OCI-LY7 (cell line): ENCODE measurements at regions not wholly inside any gene's neighbourhood (a gene's known extent, or its start where the extent isn't known, plus 50 kb on each side); places are given as distances from the start of the nearest gene placed in this dataset.

Source experiments
- BruUV-seq: library from RNA; stranded (reverse); fragments of 400-500 nt; replicated peaks from 2 replicates; lab custom pipeline; 2021; lab: Mats Ljungman, UMichigan
- CTCF ChIA-PET: fragments of 300-600 bp; sonication (Branson Sonifier 250); formaldehyde crosslinking; loops from one replicate; lab custom pipeline; 2022; ENCODE audit warnings: antibody characterized with exemption; ENCODE audit not compliant: unreplicated experiment; lab: Charles Lee
- POLR2A ChIA-PET: fragments of 300-600 bp; sonication (Branson Sonifier 250); formaldehyde crosslinking; loops from one replicate; lab custom pipeline; 2022; ENCODE audit warnings: antibody characterized with exemption; lab: Charles Lee
- DNase-seq: peaks from one replicate; pipeline ENCODE4 v3.0.0-alpha.2; 2015; ENCODE audit warnings: low spot score
- H2AFZ ChIP-seq: fragments of 200-600 bp; sonication (generic), shearing (Covaris generic); 2 replicates; pipeline ENCODE4 v1.6.1; 2014; ENCODE audit warnings: mild to moderate bottlenecking, antibody characterized with exemption, low read length, moderate library complexity
- H3K27ac ChIP-seq: fragments of 200-600 bp; sonication (generic); 2 replicates; pipeline ENCODE4 v1.5.1; 2014; ENCODE audit warnings: mixed run types, low read depth, mild to moderate bottlenecking, moderate library complexity, low read length, inconsistent platforms; ENCODE audit not compliant: poor library complexity, severe bottlenecking
- H3K36me3 ChIP-seq: fragments of 200-600 bp; sonication (generic); 2 replicates; pipeline ENCODE4 v1.6.1; 2014; ENCODE audit warnings: mild to moderate bottlenecking, antibody characterized with exemption, low read length, moderate library complexity, mixed read lengths; ENCODE audit not compliant: insufficient read depth
- H3K4me1 ChIP-seq: fragments of 200-600 bp; sonication (generic); 2 replicates; pipeline ENCODE4 v1.5.1; 2014; ENCODE audit warnings: mild to moderate bottlenecking, low read length; ENCODE audit not compliant: insufficient read depth, poor library complexity, severe bottlenecking
- H3K4me2 ChIP-seq: fragments of 200-600 bp; sonication (generic); 2 replicates; pipeline ENCODE4 v1.6.1; 2014; ENCODE audit warnings: mild to moderate bottlenecking, low read length
- H3K4me3 ChIP-seq: fragments of 200-600 bp; sonication (generic); 2 replicates; pipeline ENCODE4 v1.5.1; 2014; ENCODE audit warnings: mild to moderate bottlenecking, low read depth, low read length; ENCODE audit not compliant: poor library complexity, severe bottlenecking
- H3K79me2 ChIP-seq: fragments of 200-600 bp; sonication (generic); 2 replicates; pipeline ENCODE4 v1.6.1; 2016; ENCODE audit warnings: low read depth, mild to moderate bottlenecking, low read length, moderate library complexity, mixed read lengths; ENCODE audit not compliant: insufficient read depth
- H3K9me2 ChIP-seq: fragments of 200-600 bp; sonication (generic); 2 replicates; pipeline ENCODE4 v1.6.1; 2016; ENCODE audit warnings: mild to moderate bottlenecking, low read length, mixed read lengths; ENCODE audit not compliant: insufficient read depth
- H3K9me3 ChIP-seq: fragments of 200-600 bp; sonication (generic); 2 replicates; pipeline ENCODE4 v1.6.1; 2014; ENCODE audit warnings: mild to moderate bottlenecking, mixed run types, low read length, mixed read lengths
- H4K20me1 ChIP-seq: fragments of 200-600 bp; sonication (generic); 2 replicates; pipeline ENCODE4 v1.6.1; 2014; ENCODE audit warnings: mild to moderate bottlenecking, antibody characterized with exemption, low read length, moderate library complexity, mixed read lengths; ENCODE audit not compliant: insufficient read depth
- EZH2phosphoT487 ChIP-seq: fragments of 200-600 bp; sonication (generic); IDR thresholded peaks from 2 replicates; pipeline ENCODE4 v1.6.1; 2018; ENCODE audit warnings: low read depth, borderline replicate concordance, mild to moderate bottlenecking, mixed run types, antibody characterized with exemption, low read length, moderate library complexity, mixed read lengths
- intact Hi-C: fragments of 100-400 bp; cut with micrococcal nuclease; formaldehyde crosslinking; loops from one replicate; pipeline ENCODE4 v1.10.0; 2022; ENCODE audit not compliant: unreplicated experiment
- TF ChIP-seq, protein P1 (sequence below): fragments of 200-600 bp; sonication (generic); conservative IDR thresholded peaks from 2 replicates; pipeline ENCODE4 v1.5.1; 2014; ENCODE audit warnings: mild to moderate bottlenecking, antibody characterized with exemption, low read length, moderate library complexity, mixed read lengths

DNA sequence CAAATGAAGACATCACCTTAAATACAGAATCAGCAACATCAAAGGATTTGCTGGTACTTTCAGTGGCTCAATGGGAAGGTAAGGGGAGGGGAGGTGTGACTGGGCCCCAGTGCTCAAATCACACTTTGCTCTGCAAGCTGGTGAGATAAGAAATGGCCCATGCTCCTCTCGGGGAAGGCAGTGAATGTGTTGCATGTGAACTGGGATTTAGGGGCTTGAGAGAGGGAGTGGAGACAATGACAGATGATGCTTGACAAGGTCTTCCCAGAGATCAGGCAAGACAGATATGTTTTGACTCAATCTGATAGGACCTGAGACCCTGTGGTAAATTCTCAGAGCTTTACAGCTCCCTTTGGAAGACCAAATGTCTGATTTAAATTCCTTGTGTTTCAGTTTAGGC, 233.0 kb upstream of the PROK2 start:
- Histone ChIP-seq H3K4me3 (no peak overlapping the region), H3K9me3 (no peaks in the 10 kb centered on the region), H4K20me1 (no peaks in the 10 kb centered on the region), H3K79me2 (no peaks in the 10 kb centered on the region), H3K27ac (no peak overlapping the region), H3K36me3 (no peaks in the 10 kb centered on the region), H3K4me2 (no peak overlapping the region), H3K9me2 (no peaks in the 10 kb centered on the region), H3K4me1 (peaks cover 9% of the 10 kb centered on the region), H2AFZ (no peak overlapping the region)
- intact Hi-C loops = no loop called here
- BruUV-seq = no TSS peak
- ChIA-PET POLR2A (interaction anchor here (0.6 to 2.3 kb wide), 5 partner anchors 8 to 485 kb away, joined by 3 to 9 read pairs (median 3); no protein-coding TSS in a partner anchor), CTCF (no interaction called here)
- no peak for DNase-seq
- TF ChIP-seq EZH2phosphoT487 = no peak
- TF ChIP-seq, protein P1, sequence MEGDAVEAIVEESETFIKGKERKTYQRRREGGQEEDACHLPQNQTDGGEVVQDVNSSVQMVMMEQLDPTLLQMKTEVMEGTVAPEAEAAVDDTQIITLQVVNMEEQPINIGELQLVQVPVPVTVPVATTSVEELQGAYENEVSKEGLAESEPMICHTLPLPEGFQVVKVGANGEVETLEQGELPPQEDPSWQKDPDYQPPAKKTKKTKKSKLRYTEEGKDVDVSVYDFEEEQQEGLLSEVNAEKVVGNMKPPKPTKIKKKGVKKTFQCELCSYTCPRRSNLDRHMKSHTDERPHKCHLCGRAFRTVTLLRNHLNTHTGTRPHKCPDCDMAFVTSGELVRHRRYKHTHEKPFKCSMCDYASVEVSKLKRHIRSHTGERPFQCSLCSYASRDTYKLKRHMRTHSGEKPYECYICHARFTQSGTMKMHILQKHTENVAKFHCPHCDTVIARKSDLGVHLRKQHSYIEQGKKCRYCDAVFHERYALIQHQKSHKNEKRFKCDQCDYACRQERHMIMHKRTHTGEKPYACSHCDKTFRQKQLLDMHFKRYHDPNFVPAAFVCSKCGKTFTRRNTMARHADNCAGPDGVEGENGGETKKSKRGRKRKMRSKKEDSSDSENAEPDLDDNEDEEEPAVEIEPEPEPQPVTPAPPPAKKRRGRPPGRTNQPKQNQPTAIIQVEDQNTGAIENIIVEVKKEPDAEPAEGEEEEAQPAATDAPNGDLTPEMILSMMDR = no peak

DNA sequence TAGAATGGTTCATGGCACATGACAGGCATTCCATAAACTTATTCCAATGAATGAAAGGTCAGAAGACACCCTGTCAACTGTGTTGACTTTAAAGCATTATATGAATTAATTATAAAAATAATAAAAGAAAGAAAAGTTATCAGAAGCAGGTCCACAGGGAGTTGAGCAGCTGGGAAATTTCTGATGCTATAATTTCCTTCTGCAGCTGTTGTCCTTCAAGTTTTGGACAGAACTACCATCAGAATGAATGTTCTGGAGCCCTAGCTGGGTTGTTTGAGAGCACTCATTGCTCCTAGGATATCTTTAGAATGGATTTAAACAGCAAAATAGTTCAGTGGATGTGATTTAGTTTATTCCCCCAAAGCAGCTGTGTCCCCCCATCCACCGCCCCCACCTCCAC, 232.4 kb upstream of the PROK2 start:
- Histone ChIP-seq H3K79me2 (no peaks in the 10 kb centered on the region), H3K4me1 (peaks cover 9% of the 10 kb centered on the region), H3K9me3 (no peaks in the 10 kb centered on the region), H2AFZ (no peak overlapping the region), H3K36me3 (no peaks in the 10 kb centered on the region), H3K9me2 (no peaks in the 10 kb centered on the region), H3K4me3 (no peak overlapping the region), H3K4me2 (no peak overlapping the region), H4K20me1 (no peaks in the 10 kb centered on the region), H3K27ac (no peak overlapping the region)
- TF ChIP-seq EZH2phosphoT487 = no peak
- no TSS peak for BruUV-seq
- POLR2A ChIA-PET = interaction anchor here (0.6 to 2.3 kb wide), 4 partner anchors 8 to 210 kb away, joined by 3 to 9 read pairs (median 4); no protein-coding TSS in a partner anchor
- intact Hi-C loops = no loop called here
- DNase-seq = no peak
- CTCF ChIA-PET = interaction anchor here (0.8 kb wide), 1 partner anchor 16 kb away, joined by 3 read pairs; no protein-coding TSS in a partner anchor

DNA sequence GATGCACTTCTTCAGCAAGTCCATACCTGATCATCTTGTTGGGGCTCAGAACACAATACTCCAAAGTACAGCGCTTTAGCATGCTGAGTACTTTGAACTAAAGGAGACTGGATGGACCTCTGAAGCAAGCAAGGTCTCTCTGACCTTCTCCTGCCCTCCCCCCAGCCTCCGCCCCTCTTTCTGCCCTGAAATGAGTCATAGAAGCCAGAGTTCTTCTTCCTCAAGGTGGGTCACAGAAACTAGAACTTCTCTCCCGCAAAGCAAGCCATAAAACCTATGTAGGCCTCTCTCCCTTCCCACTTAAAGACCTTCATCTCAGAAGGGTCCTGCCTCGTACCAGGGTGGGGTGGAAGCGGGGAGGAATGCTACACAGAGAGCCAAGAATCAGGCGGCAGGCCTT, 230.5 kb upstream of the PROK2 start:
- TF ChIP-seq, protein P1 = no peak
- no peak for TF ChIP-seq EZH2phosphoT487
- no peak overlapping the region for H3K27ac ChIP-seq
- H3K4me2 ChIP-seq = no peak overlapping the region
- DNase-seq = no peak
- no peaks in the 10 kb centered on the region for H4K20me1 ChIP-seq
- intact Hi-C loops = no loop called here
- no peak overlapping the region for H2AFZ ChIP-seq
- H3K4me1 ChIP-seq = peaks cover 9% of the 10 kb centered on the region
- no TSS peak for BruUV-seq
- H3K4me3 ChIP-seq = no peak overlapping the region
- H3K9me3 ChIP-seq = no peaks in the 10 kb centered on the region
- ChIA-PET CTCF (no interaction called here), POLR2A (no interaction called here)
- H3K36me3 ChIP-seq = no peaks in the 10 kb centered on the region
- no peaks in the 10 kb centered on the region for H3K9me2 ChIP-seq
- no peaks in the 10 kb centered on the region for H3K79me2 ChIP-seq
